Lung (tissue), 11 donors: ENCODE measurements at regions not wholly inside any gene's neighbourhood (a gene's known extent, or its start where the extent isn't known, plus 50 kb on each side); places are given as distances from the start of the nearest gene placed in this dataset.
"Not testable (repeated sequence)": the region's sequence is repeated elsewhere in the genome, so short reads cannot be mapped to it uniquely, and the experiment has no call there.

Experiments used
- ATAC-seq: fragments of 200-7000 bp; cut with Tn5 transposase; one replicate; pipeline ENCODE4 v1.9.1; 2020; ENCODE audit warnings: moderate number of reproducible peaks; ENCODE audit not compliant: insufficient read depth, low FRiP score
- DNase-seq, 3 donors: peaks; one replicate each; pipeline ENCODE4 v3.0.0-alpha.2; 2013 to 2017
- H3K27ac ChIP-seq, 2 donors: one replicate each; pipeline ENCODE4 v1.5.1; 2013; ENCODE audit warnings: mild to moderate bottlenecking in 2 of 2, moderate library complexity in 2 of 2, control low read depth in 1 of 2, inconsistent platforms in 1 of 2, low read depth in 1 of 2, low read length in 1 of 2
- H3K27me3 ChIP-seq, 3 donors: one replicate each; pipeline ENCODE4 v1.5.1; 2013; ENCODE audit warnings: low read length in 2 of 3; ENCODE audit not compliant: control insufficient read depth in 3 of 3, insufficient read depth in 3 of 3
- H3K36me3 ChIP-seq, 4 donors: one replicate each; pipeline ENCODE4 v1.5.1; 2013; ENCODE audit warnings: low read length in 4 of 4, mild to moderate bottlenecking in 1 of 4, moderate library complexity in 1 of 4; ENCODE audit not compliant: control insufficient read depth in 4 of 4, insufficient read depth in 4 of 4
- H3K4me1 ChIP-seq, 5 donors: one replicate each; pipeline ENCODE4 v1.5.1; 2013; ENCODE audit warnings: low read length in 5 of 5, mild to moderate bottlenecking in 2 of 5, moderate library complexity in 1 of 5; ENCODE audit not compliant: control insufficient read depth in 5 of 5, insufficient read depth in 5 of 5
- H3K4me3 ChIP-seq: one replicate; pipeline ENCODE4 v1.5.1; 2013; ENCODE audit warnings: mild to moderate bottlenecking, control low read depth, moderate library complexity
- H3K9ac ChIP-seq, 2 donors: one replicate each; pipeline ENCODE4 v1.5.1; 2013; ENCODE audit warnings: low read length in 2 of 2, control low read depth in 1 of 2; ENCODE audit not compliant: insufficient read depth in 1 of 2
- H3K9me3 ChIP-seq, 4 donors: one replicate each; pipeline ENCODE4 v1.5.1; 2013; ENCODE audit warnings: low read length in 3 of 4, mild to moderate bottlenecking in 1 of 4, moderate library complexity in 1 of 4; ENCODE audit not compliant: control insufficient read depth in 4 of 4, insufficient read depth in 3 of 4
- CTCF ChIP-seq: IDR thresholded peaks from 2 replicates; pipeline ENCODE4 v1.5.1; 2012; ENCODE audit warnings: mild to moderate bottlenecking; ENCODE audit errors: control extremely low read depth, extremely low read depth
- WGBS, 2 donors: extraction: QIAGEN DNeasy Blood & Tissue Kit; methylation state at CpG; one replicate each; pipeline ENCODE4 v1.1.7; 2013; 5-methylcytosine and 5-hydroxymethylcytosine counted together
- donor health status: control.
- donor health status: control.
- donor health status: Bipolar disorder and iron deficiency.
- donor health status: healthy.
- donor health status: DM: yes; HTN: yes; CAD: no.

DNA sequence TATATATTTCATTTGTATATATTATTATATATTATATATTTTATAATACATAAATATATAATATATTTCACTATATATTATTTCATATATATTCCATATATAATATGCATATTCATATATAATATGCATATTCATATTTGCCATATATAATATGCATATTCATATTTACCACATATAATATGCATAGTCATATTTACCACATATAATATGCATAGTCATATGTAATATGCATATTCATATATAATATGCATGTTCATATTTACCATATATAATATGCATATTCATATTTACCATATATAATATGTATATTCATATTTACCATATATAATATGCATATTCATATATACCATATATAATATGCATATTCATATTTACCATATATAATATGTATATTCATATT is 51.2 kb upstream of the GATA2 start:
- H3K27ac ChIP-seq, result no peak overlapping the region
- no peak for TF ChIP-seq CTCF
- no peak overlapping the region for H3K9ac ChIP-seq
- no peak overlapping the region for H3K4me3 ChIP-seq
- ATAC-seq (no peak), DNase-seq (no peak)
- peaks cover 0 to 11% (median 5%) of the 10 kb centered on the region in 5 donors for H3K4me1 ChIP-seq
- H3K9me3 ChIP-seq, result no peaks in the 10 kb centered on the region
- peaks cover 0 to 2% (median 0%) of the 10 kb centered on the region in 3 donors for H3K27me3 ChIP-seq
- no peaks in the 10 kb centered on the region for H3K36me3 ChIP-seq

DNA sequence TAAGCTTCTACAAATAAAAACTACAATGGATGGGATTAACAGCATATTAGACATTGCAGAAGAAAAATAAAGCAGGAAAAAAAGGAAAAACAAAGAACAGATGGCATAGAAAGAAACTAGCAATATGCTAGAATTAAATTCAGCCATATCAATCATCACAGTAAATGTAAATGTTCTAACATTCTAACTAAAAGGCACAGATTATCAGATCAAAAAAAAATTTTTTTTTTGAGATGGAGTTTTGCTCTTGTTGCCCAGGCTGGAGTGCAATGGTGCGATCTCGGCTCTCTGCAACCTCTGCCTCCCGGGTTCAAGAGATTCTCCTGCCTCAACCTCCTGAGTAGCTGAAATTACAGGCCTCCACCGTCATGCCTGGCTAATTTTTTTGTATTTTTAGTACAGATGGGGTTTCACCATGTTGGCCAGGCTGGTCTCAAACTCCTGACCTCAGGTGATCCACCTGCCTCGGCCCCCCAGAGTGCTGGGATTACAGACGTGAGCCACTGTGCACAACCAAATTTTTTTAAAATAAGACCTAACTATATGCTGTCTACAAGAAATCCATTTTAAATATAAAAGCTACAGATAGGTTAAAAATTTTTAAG is 50.7 kb upstream of the GATA2 start:
- not testable (repeated sequence) for H3K4me3 ChIP-seq, H3K27ac ChIP-seq, H3K4me1 ChIP-seq, H3K27me3 ChIP-seq, DNase-seq, H3K36me3 ChIP-seq, ATAC-seq, H3K9me3 ChIP-seq, H3K9ac ChIP-seq
- 94 to 95% methylated on average over 6 of the region's 6 CpGs for WGBS, 2 donors
